ENCODE measurements at regions not wholly inside any gene's neighbourhood (a gene's known extent, or its start where the extent isn't known, plus 50 kb on each side); places are given as distances from the start of the nearest gene placed in this dataset.

DNA sequence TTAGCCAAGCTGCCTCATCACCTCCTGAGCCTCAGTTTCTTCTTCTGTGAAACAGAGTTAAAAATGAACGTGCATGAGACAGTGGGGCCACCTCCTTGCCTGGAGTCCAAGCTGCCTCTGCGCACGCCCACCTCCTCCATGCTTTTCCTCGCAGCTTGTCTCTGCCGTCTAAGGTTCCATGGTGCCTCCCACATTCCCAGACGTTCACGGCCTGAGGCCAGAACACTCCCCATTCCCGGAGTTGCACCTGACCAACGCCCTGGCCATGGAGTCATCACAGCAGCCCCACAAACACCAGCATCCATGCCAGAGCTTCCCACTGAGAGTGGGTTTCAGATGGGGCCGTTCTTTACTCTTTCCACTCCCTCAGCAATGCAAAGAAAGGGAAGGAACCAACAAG lies 183.0 kb upstream of the FOXF1 start:
- Histone ChIP-seq H3K4me3 (ENCODE audit: insufficient read depth, low read length) (no peak overlapping the region), H3K4me1 (ENCODE audit: insufficient read depth, low read length) (no peaks in the 10 kb centered on the region), H2AFZ (ENCODE audit: low read length) (no peak overlapping the region), H3K36me3 (ENCODE audit: insufficient read depth, low read length) (no peaks in the 10 kb centered on the region), H3K9me3 (ENCODE audit: low read depth, low read length) (no peaks in the 10 kb centered on the region), H3K27me3 (ENCODE audit: insufficient read depth, low read length) (peaks cover 28% of the 10 kb centered on the region), H4K20me1 (ENCODE audit: insufficient read depth, low read length) (no peaks in the 10 kb centered on the region), H3K4me2 (ENCODE audit: insufficient read depth, low read length) (no peak overlapping the region), H3K79me2 (ENCODE audit: insufficient read depth, low read length) (no peaks in the 10 kb centered on the region), H3K27ac (ENCODE audit: low read depth, low read length) (no peak overlapping the region)
- DNase-seq (ENCODE audit: insufficient read length, low spot score, missing footprints), result no peak
- TF ChIP-seq, protein P1, sequence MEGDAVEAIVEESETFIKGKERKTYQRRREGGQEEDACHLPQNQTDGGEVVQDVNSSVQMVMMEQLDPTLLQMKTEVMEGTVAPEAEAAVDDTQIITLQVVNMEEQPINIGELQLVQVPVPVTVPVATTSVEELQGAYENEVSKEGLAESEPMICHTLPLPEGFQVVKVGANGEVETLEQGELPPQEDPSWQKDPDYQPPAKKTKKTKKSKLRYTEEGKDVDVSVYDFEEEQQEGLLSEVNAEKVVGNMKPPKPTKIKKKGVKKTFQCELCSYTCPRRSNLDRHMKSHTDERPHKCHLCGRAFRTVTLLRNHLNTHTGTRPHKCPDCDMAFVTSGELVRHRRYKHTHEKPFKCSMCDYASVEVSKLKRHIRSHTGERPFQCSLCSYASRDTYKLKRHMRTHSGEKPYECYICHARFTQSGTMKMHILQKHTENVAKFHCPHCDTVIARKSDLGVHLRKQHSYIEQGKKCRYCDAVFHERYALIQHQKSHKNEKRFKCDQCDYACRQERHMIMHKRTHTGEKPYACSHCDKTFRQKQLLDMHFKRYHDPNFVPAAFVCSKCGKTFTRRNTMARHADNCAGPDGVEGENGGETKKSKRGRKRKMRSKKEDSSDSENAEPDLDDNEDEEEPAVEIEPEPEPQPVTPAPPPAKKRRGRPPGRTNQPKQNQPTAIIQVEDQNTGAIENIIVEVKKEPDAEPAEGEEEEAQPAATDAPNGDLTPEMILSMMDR (IDR thresholded peaks at IDR 0.05; ENCODE audit: extremely low read depth, low read depth, low read length), result no peak

DNA sequence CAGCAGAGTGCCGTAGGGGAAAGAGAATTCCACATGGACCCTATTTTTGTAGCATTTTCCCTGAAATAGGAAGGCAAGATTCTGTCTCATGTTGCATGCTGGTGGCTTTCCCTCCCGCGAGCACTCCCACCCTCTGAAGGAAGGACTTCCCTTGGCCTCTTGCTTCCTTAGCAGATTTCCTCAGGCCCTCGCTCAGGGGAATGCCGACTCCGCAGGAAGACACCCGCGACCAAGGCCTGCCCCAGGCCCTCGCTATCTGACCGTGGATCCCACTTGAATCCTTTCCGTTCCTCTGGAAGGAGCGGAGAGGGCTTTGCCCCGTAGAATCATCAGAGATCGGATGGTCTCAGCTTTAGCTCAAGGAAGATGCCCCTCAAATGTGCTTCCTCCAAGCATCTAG lies 179.4 kb upstream of the FOXF1 start:
- Histone ChIP-seq H3K27ac (ENCODE audit: low read depth, low read length) (no peak overlapping the region), H3K4me3 (ENCODE audit: insufficient read depth, low read length) (no peak overlapping the region), H3K4me1 (ENCODE audit: insufficient read depth, low read length) (no peaks in the 10 kb centered on the region), H3K27me3 (ENCODE audit: insufficient read depth, low read length) (peaks cover 38% of the 10 kb centered on the region), H3K79me2 (ENCODE audit: insufficient read depth, low read length) (no peaks in the 10 kb centered on the region), H4K20me1 (ENCODE audit: insufficient read depth, low read length) (no peaks in the 10 kb centered on the region), H3K4me2 (ENCODE audit: insufficient read depth, low read length) (no peak overlapping the region), H2AFZ (ENCODE audit: low read length) (no peak overlapping the region), H3K9me3 (ENCODE audit: low read depth, low read length) (no peaks in the 10 kb centered on the region), H3K36me3 (ENCODE audit: insufficient read depth, low read length) (no peaks in the 10 kb centered on the region)
- TF ChIP-seq, protein P1 (IDR thresholded peaks at IDR 0.05; ENCODE audit: extremely low read depth, low read depth, low read length), result no peak
- no peak for DNase-seq (ENCODE audit: insufficient read length, low spot score, missing footprints)

DNA sequence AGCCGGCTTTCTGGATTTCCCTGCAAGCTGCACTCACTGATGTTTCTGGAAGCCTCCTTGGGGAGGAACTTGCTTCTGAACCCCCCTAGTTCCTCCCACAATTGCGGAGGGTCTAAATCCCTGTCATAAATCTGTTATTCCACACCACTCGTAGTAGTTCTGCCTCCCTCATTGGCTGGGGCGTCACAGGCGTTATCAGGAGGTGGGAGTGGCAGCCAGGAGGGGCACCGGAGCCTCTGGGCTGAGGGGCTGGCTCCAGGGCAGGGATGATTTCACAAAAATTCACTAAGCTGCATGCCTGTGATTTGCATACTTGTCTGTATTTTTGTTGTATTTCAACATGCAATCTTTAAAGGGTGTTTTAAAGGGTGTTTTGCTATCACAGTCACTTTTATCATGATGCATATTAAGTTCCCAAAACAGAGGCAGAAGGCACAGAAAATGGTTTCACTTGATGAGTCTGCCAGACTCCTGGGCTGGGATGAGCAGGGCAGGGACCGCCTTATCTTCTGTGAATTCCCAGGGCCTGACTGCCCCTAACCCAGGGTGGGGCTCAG lies 176.2 kb upstream of the FOXF1 start:
- Histone ChIP-seq H3K9me3 (ENCODE audit: low read depth, low read length) (no peaks in the 10 kb centered on the region), H3K27me3 (ENCODE audit: insufficient read depth, low read length) (peaks cover 36% of the 10 kb centered on the region), H3K79me2 (ENCODE audit: insufficient read depth, low read length) (no peaks in the 10 kb centered on the region), H3K4me2 (ENCODE audit: insufficient read depth, low read length) (no peak overlapping the region), H4K20me1 (ENCODE audit: insufficient read depth, low read length) (no peaks in the 10 kb centered on the region), H3K36me3 (ENCODE audit: insufficient read depth, low read length) (no peaks in the 10 kb centered on the region), H3K4me1 (ENCODE audit: insufficient read depth, low read length) (no peaks in the 10 kb centered on the region), H3K4me3 (ENCODE audit: insufficient read depth, low read length) (no peak overlapping the region), H2AFZ (ENCODE audit: low read length) (no peak overlapping the region), H3K27ac (ENCODE audit: low read depth, low read length) (no peak overlapping the region)
- TF ChIP-seq, protein P1 (IDR thresholded peaks at IDR 0.05; ENCODE audit: extremely low read depth, low read depth, low read length), result no peak
- no peak for DNase-seq (ENCODE audit: insufficient read length, low spot score, missing footprints)

DNA sequence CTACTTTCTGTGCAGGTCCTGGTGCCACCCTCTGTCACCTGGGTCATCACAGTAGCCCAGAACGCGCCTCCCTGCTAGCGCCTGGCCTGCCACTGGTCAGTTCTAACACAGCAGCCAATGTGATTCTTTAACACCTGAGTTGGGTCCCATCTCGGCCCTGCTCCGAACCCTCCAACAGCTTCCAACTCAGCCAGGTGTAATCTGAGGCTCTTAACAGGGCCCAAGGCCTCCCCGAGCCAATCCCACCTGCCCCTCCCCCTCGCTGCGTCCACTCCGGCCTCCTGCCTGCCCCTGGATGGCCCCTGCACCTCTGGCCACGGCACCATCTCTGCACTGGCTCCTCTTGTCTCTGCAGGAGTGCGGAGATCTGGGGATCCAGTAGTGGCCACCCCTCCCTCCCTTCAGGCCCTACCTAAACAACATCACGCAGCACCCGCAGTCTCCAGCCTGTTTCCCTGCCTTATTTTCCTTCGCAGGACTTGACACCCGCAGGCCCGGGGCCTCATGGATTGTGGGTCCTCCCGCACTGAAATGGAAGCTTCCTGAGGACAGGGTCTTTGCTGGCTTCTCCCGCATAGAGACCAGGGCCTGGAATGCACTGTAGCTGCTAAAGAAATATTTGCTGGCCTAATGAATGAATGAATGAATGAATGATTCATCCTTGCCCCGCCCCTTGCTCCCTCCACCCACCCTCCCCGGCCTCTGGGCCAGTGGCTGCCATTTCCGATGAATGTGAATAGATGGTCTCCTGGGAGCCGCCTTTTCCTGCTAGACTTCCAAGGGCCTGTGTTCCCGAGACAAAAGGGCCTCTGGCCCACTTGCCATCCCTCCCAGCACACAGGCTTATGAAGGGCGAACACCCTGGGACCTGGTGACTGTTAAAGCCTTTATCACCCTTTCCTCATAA lies 174.8 kb upstream of the FOXF1 start:
- TF ChIP-seq, protein P1 (IDR thresholded peaks at IDR 0.05; ENCODE audit: extremely low read depth, low read depth, low read length), result no peak
- Histone ChIP-seq H3K9me3 (ENCODE audit: low read depth, low read length) (no peaks in the 10 kb centered on the region), H2AFZ (ENCODE audit: low read length) (no peak overlapping the region), H3K4me1 (ENCODE audit: insufficient read depth, low read length) (no peaks in the 10 kb centered on the region), H4K20me1 (ENCODE audit: insufficient read depth, low read length) (no peaks in the 10 kb centered on the region), H3K27me3 (ENCODE audit: insufficient read depth, low read length) (peaks cover 32% of the 10 kb centered on the region), H3K4me3 (ENCODE audit: insufficient read depth, low read length) (no peak overlapping the region), H3K4me2 (ENCODE audit: insufficient read depth, low read length) (no peak overlapping the region), H3K27ac (ENCODE audit: low read depth, low read length) (no peak overlapping the region), H3K36me3 (ENCODE audit: insufficient read depth, low read length) (no peaks in the 10 kb centered on the region), H3K79me2 (ENCODE audit: insufficient read depth, low read length) (no peaks in the 10 kb centered on the region)
- DNase-seq (ENCODE audit: insufficient read length, low spot score, missing footprints), result no peak
